HG03342 (cell line): ENCODE measurements at regions not wholly inside any gene's neighbourhood (a gene's known extent, or its start where the extent isn't known, plus 50 kb on each side); places are given as distances from the start of the nearest gene placed in this dataset.
"Not testable (repeated sequence)": the region's sequence is repeated elsewhere in the genome, so short reads cannot be mapped to it uniquely, and the experiment has no call there.

ENCODE experiments used
- ATAC-seq: cut with Tn5 transposase; IDR thresholded peaks from one replicate; pipeline ENCODE4 v1.9.1; 2021; ENCODE audit warnings: mild to moderate bottlenecking, moderate library complexity; ENCODE audit not compliant: unreplicated experiment

DNA sequence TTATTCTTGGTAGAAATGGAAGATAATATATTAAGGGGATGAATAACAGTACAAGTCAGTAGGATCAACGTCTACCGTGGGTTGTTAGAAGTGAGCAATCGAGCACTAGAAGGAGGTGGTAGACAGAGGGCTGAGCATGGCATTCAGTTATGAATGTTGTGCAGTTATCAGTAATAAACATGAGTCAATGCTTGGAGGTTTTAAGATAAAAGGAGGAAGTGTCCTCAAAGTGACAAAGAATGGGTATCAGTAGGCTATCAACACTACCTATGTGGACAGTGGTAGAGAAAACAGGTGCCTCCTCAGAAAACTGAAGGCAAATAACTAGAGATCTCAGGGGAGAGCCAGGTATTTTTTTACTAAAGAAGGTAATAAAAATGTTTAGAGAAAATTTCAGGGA is 1607.0 kb downstream of the PCDH9 start:
- ATAC-seq: no peak

DNA sequence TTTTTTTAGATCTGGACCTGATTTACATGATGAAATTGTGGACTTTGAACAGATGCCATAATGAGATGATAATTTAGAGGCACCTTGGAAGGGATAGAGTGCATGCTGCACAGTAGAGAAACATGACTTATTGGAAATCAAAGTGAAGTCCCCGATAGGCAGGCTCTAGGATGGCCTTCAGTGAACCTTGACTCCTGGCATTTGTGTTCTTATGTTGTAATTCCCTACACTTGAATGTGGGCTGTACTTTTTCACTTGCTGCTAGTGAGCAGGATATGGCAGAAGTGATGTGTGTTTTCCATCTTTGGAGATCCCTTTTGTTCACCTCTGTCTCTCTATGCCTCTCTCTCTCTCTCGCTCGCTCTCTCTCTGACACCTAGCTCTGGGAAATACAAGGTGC is 1614.6 kb downstream of the PCDH9 start:
- no peak for ATAC-seq

DNA sequence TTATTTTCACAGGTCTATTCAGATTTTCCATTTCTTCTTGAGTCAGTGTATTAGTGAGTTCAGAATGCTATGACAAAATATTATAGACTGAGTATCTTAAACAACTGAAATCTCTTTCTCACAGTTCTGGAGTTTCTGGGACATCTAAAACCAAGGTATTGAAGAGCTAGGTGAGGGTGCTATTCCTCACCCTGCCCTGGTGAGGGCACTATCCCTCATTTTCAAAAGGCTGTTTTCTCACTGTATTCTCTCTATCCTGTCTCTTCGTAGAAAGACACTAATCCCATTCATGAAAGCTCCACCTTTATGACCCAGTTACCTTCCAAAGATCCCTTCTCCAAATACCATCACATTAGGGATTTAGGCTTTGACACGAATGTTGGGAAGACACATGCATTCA is 1617.1 kb downstream of the PCDH9 start:
- peak; percentile 66 for ATAC-seq

DNA sequence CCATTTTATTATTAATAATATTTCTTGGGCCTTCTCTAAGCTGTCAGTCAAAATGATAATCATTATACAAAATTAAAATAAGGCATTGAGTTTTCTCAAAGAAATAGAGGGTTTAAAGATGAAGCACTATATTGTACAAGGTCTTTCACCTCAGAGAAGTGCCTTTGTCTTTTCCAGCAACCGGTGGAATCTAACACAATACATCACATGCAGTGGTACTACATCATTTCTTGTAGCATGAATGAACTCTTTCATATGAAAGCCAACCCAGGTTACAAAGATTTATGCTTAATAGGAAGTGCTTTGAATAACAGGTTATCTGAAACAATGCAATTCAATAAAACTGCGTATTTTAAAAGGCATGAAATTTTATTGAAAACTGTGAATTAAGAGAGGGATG is 1620.8 kb downstream of the PCDH9 start:
- no peak for ATAC-seq

DNA sequence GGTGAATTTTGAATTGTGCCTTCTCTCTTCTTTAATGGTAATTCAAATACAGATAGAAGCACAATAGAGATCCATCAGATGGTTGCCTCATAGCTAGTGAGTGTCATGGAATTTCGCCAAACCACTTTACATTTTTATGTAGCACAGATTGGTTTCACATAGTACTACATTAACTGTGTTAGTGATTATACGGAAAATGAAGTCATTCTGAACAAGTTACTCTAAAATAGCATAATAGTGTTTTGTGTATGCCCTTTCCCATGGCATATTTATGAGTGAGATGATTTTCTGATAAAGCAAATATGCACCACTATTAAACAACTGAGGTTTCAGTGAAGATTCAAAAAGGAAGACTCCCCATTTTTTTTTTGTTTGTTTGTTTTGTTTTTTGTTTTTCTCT is 1623.5 kb downstream of the PCDH9 start:
- no peak for ATAC-seq

DNA sequence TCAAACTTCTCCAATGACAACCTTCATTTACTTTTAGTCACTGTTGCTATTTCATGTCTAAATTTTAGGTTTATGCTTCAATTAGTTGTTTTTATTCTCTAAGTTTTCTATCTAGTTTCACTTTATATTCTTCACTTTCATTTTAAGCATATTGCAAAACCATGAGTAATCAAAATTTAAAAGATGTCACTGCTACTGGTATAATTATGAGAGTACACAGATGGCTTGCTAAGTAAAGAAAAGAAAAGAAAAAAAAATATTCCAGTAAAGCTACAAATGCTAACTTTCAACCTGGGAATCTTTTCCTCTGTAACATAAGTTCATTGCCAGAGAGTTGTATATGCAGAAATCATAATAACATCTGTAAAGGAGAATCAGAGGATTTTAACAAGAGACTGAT is 1624.7 kb downstream of the PCDH9 start:
- ATAC-seq: no peak

DNA sequence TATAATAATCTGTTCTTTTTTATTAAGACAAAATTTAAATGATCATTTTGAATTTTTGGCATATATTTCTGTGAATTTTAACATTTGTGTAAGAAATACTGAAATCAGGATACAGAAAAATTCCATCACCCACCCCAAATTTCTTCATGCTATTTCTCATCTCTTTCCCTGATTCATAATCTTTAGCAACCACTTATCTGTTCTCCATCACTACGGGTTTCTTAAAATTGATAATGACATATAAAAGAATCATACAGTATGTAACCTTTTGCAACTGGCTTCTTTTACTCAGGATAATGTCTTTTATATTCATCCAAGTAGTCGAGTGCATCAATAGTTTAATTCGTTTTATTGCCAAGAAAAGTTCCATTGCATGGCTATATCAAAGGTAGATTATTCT is 1627.0 kb downstream of the PCDH9 start:
- ATAC-seq: no peak

DNA sequence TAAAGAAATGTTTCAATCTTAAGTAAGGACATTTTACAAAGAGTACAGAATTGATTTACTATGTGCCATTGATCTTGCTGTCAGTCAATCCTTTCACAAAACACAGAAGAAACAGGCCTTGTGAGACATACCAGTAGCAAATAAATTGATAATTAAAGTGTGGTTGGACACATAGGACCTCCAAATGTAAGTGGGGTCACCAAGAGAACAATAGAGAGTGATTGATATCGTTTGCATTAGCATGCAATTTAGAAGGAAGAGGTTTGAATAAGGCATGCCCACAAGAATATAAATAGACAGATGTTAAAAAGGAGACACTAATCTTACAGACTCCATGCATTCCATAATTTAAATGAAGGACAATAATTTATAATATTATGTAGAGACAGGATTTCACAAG is 1628.3 kb downstream of the PCDH9 start:
- ATAC-seq: no peak

DNA sequence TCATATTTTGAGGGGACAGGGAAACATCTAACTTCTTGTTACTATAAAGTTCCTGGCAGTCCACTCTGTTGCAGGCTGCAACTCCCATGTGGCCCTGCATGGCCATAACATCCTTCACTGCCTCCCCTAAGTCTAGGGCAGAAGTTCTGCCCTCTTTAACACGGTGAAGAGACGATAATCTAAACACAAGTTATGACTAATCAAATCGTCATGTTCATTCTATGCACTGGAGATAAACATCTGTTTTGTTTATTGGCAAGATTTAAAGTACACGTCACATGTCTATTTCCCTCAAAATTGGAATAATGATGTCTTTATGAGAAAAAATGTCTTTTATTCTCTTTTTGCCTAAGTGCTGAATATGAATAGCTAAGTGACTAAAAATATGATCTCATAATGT is 1629.4 kb downstream of the PCDH9 start:
- no peak for ATAC-seq

DNA sequence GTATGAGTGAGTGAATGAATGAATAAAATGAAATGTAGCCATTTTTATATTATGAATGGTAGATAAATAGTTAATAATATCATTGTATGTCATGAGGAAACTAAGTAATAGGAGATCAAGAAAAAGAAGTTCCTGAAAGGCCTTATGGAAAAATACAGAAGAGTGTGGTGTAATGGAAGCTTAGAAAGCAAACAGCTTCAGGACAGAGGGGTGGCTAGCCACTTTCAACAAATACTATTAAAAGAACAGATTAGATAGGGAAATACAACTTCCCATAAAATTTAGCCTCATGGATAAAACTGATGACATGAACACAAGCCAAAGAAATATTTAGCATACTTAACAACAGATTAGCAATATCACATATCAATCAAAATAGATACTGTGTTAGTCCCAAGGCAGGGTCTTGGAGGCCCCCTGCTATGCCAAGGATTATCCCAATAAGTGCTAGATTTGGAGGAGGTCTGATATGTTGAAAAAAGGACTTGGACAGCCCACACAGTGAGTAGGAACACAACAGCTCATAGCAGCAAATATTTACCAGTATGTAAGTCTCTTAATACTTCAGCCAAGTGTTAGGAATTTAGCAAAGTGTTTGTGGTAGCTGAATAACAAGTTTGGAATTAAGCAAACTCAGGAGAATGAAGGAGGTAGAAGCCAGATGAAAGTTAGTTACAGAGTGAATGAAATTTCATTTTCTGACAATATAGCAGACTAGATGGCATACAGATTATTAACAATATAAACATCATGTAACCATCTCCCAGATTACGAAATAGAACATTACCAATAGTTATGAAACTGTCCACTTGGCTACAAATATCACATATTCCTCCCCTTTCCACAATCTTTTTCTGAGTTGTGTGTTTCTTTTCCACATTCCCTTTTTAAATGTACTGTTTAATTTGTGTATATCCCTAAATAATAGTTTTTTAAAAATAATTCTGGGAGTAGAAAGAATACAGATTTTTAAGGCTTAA is 1632.0 kb downstream of the PCDH9 start:
- no peak for ATAC-seq

DNA sequence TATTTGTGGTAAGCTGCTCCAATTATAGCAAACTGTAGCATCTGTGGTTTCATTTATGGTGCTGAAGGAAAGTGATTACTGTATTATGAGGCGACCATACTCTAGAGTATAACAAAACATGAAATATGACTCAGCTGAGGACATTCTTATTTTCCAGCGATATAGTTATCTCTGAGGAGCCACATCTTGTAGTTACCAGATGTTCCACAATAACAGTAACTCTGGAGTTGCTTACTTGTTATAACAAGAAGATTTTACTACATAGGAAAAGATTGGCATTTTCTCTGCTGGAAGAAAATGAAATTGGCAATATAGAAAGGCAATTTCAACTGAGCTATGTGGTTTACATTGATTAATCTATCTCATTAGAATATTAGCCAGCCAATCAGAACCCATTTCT is 1634.2 kb downstream of the PCDH9 start:
- ATAC-seq: no peak

DNA sequence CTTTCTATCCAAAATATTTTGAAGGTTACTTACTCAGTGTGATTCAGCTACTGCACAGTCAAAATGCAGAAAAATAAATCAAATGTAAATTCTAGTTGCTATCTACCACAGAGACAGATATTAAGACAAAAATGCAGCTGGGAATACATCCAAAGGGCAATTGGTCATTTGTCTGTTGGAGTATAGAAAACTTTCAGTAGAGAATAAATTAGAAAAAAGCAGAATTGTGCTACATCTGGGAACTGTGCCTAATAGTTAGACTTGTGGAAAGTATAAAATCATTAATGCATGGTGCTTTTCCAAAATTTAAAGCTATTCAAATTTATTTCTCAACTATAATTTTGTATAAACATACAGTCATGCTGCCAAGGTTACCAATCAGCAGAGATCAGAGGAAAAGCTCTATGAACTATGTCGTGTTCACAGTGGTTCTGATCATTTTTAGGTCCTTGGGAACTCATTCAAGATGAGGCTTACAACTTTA is 1635.8 kb downstream of the PCDH9 start:
- no peak for ATAC-seq

DNA sequence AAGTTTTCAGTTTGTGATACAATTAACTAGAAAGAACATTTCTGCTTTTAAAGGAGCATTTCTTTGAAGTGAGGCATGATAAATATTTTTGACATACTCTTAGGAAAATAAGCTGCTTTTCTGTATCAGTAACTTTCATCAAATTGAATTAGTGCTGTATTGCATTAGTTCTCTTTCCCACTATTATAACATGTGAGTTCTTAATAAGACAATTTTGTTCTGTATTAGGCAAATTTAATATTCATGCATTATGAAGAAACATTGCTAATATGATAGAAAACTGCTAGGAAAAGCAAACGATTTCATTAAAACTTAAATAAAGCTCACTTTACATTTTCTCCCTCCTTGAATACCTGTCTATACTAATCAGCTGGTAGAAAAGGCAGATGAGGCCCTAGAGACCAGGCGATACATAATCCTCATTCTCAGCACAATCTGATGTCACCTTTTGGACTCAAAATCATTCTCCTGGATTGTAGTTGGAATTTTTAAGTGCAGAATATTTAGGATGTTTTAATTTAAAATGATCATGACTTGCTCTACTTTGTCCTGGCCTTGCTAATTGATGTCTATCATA is 1636.8 kb downstream of the PCDH9 start:
- ATAC-seq: no peak

DNA sequence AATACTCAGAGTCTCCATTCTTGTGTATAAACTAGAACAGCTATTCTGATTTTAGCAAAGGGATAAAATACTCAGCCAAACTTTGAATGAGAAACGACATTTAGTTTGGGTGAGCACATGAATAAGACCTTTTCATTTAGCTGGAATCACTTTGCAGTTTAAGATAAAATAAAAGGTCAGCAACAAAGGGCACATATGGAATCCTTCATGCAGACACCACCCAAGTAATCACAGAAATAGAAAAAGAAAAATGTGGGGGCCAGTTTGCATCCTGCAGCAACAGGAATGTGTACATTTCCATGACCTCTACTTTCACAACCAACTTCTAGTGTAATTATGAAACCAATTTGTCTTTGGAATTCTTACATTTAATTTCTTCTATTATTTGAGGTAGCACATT is 1637.4 kb downstream of the PCDH9 start:
- ATAC-seq: no peak

DNA sequence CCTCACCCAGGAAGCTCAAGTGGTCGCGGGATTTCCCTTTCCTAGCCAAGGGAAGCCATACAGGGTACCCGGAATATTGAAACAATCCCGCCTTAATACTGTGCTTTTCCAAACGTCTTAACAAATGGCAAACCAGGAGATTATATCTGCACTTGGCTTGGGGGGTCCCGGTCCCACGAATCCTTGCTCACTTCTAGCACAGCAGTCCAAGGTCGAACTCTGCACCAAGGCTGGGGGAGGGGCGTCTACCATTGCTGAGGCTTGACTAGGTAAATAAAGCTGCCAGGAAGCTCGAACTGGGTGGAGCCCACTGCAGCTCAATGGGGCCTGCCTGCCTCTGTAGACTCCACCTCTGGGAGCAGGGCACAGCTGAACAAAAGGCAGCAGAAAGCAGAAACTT is 1644.8 kb downstream of the PCDH9 start:
- ATAC-seq: no peak

DNA sequence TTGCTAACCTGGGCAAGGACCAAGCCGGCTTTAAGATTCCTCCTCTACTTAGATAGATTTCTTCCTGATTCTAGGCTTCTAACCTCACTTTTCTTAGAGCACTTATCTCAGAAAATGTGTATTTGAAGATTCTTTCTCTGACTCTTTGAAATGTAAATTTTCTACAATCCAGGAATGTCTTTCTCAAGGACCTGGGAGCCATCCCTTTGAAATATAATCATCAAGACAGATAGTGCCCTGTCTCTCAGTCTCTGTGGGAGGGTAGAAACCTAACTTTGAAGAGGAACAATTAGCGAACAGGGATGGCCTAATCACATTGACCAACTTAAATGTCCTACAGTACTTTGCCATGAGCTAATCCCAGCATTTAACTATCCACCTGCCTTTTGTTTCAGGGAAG is 1646.0 kb downstream of the PCDH9 start:
- ATAC-seq: no peak

DNA sequence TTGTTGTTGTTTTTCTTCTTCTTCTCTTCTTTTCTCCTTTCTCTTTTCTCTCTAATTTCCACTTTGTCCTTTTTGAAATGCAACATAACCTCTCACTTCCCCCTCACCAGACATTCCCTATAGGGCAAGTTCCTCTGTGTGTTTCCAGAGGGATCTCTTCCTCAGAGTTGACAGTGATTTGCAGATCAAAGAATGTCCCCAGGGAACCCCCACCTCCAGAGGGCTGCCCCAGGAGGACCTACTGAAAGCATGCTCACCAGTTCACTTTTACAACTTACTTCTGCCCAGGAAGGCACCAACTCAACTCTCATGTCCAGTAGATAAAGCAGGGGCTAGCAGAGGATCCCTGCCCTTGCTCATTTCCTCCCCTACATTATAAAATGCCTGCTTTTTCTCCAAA is 1648.0 kb downstream of the PCDH9 start:
- ATAC-seq: no peak

DNA sequence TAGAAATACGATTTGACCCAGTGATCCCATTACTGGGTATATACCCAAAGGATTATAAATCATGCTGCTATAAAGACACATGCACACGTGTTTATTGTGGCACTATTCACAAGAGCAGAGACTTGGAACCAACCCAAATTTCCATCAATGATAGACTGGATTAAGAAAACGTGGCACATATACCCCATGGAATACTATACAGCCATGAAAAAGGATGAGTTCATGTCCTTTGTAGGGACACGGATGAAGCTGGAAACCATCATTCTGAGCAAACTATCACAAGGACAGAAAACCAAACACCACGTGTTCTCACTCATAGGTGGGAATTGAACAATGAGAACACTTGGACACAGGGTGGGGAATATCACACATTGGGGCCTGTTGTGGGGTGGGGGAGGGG is 1665.6 kb downstream of the PCDH9 start:
- ATAC-seq: not testable (repeated sequence)

DNA sequence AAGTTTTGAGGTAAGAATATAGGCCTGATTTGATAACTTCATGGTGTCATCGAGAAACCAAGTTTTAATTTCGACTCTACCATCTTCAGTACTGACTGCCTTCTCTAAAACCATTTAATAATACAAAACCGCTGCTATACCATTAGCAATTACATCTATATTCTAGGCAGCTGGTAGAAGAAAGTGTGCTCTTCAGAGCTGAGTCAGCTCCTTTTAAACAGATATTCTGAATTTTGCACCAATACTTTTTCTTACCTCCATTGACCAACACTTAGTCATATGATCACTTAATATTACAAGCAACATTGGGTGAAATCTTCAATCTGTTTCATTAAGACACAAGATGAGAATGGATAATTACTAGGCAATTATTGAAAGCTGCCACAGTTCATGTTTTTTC is 1667.8 kb downstream of the PCDH9 start:
- no peak for ATAC-seq

DNA sequence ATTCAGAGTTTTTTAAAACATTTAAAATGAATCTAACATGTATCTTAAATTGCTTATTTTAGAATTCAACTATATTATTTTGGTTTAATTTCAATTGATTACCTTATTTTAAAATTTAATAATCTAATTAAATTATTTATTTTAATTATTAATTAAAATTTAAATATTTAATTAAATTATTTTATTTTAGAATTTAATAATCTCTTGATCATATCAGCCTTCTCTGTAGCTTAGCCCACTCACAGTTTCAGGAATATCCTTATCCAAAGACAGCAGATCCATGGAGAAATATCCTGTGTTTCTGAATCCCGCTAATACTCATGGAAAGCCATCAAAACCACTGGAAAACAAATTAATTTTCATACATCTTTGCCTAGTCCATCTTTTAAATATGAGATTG is 1669.2 kb downstream of the PCDH9 start:
- no peak for ATAC-seq

DNA sequence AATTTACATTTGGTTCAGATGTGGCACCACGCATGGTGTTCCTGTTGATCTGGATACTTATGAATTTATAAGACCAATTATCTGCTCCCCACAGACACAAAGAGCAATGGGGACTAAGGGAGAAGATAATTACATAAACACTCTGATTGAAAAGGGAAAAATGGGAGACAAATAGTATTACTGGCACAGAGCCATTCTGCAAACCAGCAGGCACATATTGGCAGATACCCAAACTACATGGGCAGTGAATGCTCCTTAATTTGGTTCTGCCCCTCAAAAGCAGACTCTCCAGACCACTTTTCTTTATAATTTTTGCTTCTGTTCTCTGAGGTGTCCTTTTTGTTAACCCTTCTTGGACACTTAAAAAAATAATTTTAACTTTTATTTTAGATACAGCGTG is 1674.2 kb downstream of the PCDH9 start:
- no peak for ATAC-seq

DNA sequence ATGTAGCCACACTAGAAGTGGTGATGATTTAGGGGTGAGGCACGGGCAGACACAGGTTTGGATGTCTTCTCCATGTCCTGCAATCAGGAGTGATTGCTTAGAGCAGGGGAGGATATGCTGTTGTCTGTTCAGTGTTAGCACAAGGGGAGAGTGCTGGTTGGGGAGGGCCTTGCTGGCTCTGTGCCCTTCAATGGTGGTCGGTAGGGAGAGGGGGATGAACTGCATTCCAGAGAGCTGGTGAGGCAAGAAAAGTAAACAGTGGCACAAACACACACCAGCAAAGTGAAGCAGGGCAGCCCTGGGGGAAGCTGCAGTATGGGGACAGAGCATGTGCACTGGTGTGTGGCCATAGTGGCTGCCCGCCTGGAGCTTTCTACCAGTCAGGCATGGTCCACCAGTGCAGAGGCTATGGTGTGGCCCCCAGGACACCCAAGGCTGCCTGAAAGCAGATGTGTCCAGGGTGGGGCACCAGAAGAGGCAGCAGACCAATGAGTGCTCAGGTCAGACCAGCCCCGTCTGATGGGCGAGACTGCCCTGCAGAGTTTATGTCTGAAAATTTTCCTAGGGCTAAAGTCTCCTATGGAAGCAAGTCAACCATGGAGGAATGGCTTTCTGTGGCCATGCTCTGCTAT is 1676.9 kb downstream of the PCDH9 start:
- no peak for ATAC-seq
